ENCODE measurements at regions not wholly inside any gene's neighbourhood (a gene's known extent, or its start where the extent isn't known, plus 50 kb on each side); places are given as distances from the start of the nearest gene placed in this dataset.

- H3K27ac Mint-ChIP-seq: no peak overlapping the region
- POLR2A ChIA-PET: interaction anchor here (0.6 kb wide), 1 partner anchor 253 kb away, joined by 3 read pairs; no protein-coding TSS in a partner anchor
- no peak overlapping the region for H3K4me3 Mint-ChIP-seq
- no peaks in the 10 kb centered on the region for H3K9me3 Mint-ChIP-seq
- CTCF ChIA-PET: interaction anchor here (1.7 kb wide), 1 partner anchor 11 kb away, joined by 5 read pairs; no protein-coding TSS in a partner anchor
- ATAC-seq: no peak
- H3K4me1 Mint-ChIP-seq: peaks cover 8% of the 10 kb centered on the region
- no peak for DNase-seq (ENCODE audit: low spot score)
- no peaks in the 10 kb centered on the region for H3K36me3 Mint-ChIP-seq
- TF ChIP-seq TCF7 (CRISPR knock-in tag; IDR thresholded peaks at IDR 0.05; ENCODE audit: low read depth) (no peak), FOXP1 (CRISPR knock-in tag; IDR thresholded peaks at IDR 0.05; ENCODE audit: borderline replicate concordance) (no peak), ARID4B (CRISPR knock-in tag; IDR thresholded peaks at IDR 0.05; ENCODE audit: borderline replicate concordance) (no peak)
- H3K27me3 Mint-ChIP-seq (ENCODE audit: low read depth): peaks cover 18% of the 10 kb centered on the region
Measured at GRCh38 chr4:24287096-24287495, 297.3 kb downstream of the DHX15 start.

GRCh38 chr4:24285759-24286158 lies 298.6 kb downstream of the DHX15 start:
- TF ChIP-seq PREB (CRISPR knock-in tag; IDR thresholded peaks at IDR 0.05; ENCODE audit: borderline replicate concordance) (no peak), PRRX2 (CRISPR knock-in tag; IDR thresholded peaks at IDR 0.05) (no peak), ZNF138 (CRISPR knock-in tag; conservative IDR thresholded peaks at IDR 0.05) (no peak), ATF1 (CRISPR knock-in tag; IDR thresholded peaks at IDR 0.05) (no peak), MAX (CRISPR knock-in tag; IDR thresholded peaks at IDR 0.05) (no peak), NFYB (CRISPR knock-in tag; conservative IDR thresholded peaks at IDR 0.05; ENCODE audit: low read depth) (no peak), RELA (CRISPR knock-in tag; IDR thresholded peaks at IDR 0.05; ENCODE audit: borderline replicate concordance) (no peak), AFF4 (CRISPR knock-in tag; IDR thresholded peaks at IDR 0.05; ENCODE audit: borderline replicate concordance) (no peak), PRDM15 (CRISPR knock-in tag; IDR thresholded peaks at IDR 0.05) (no peak), ZNF263 (CRISPR knock-in tag; IDR thresholded peaks at IDR 0.05; ENCODE audit: low read depth) (no peak), TEAD1 (CRISPR knock-in tag; IDR thresholded peaks at IDR 0.05) (no peak), IRF2 (CRISPR knock-in tag; IDR thresholded peaks at IDR 0.05; ENCODE audit: borderline replicate concordance, low read depth) (no peak), ZSCAN18 (CRISPR knock-in tag; IDR thresholded peaks at IDR 0.05) (no peak)
- peaks cover 18% of the 10 kb centered on the region for H3K27me3 Mint-ChIP-seq (ENCODE audit: low read depth)
- no peak overlapping the region for H3K27ac Mint-ChIP-seq
- POLR2A ChIA-PET: no interaction called here
- H3K36me3 Mint-ChIP-seq: no peaks in the 10 kb centered on the region
- DNase-seq (ENCODE audit: low spot score) (no peak), ATAC-seq (no peak)
- H3K9me3 Mint-ChIP-seq: no peaks in the 10 kb centered on the region
- H3K4me1 Mint-ChIP-seq: peaks cover 8% of the 10 kb centered on the region
- no peak overlapping the region for H3K4me3 Mint-ChIP-seq
- CTCF ChIA-PET: no interaction called here
